Midbrain (tissue), 1 donor: ENCODE measurements at regions not wholly inside any gene's neighbourhood (a gene's known extent, or its start where the extent isn't known, plus 50 kb on each side); places are given as distances from the start of the nearest gene placed in this dataset.
"Not testable (repeated sequence)": the region's sequence is repeated elsewhere in the genome, so short reads cannot be mapped to it uniquely, and the experiment has no call there.

Source experiments
- DNase-seq: peaks from one replicate; lab custom pipeline; 2025; lab: John Stamatoyannopoulos, UW

DNA sequence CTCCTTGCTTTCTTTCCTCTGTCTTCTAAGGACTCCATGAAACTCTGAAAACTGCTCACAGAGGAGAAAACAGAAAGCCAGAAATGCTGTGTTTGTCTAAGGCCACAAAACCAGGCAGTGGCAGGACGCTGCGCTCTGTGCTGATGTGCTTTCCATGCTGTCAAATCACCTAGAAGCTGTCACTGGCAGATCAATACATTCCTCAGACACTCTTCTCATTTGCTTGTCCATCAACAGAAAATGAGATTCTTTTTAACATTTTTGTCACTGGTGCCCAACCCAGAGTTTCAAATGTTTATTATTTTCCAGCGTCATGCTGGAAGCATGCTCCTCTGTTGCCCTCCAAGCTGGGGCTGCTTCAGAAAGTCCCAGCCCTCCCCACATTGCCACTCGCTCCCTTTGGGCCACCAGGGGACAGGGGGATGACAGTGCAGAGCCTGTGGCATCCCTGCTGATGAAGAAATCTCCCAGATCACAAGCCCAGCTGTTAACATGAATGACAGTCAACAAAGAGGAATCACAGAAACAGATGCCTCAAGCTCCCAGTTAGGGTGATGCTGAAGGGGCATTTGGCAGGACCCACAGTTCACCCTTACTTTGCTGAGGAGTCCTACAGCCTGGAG, 117.5 kb upstream of the MEIS1 start:
- no peak for DNase-seq

DNA sequence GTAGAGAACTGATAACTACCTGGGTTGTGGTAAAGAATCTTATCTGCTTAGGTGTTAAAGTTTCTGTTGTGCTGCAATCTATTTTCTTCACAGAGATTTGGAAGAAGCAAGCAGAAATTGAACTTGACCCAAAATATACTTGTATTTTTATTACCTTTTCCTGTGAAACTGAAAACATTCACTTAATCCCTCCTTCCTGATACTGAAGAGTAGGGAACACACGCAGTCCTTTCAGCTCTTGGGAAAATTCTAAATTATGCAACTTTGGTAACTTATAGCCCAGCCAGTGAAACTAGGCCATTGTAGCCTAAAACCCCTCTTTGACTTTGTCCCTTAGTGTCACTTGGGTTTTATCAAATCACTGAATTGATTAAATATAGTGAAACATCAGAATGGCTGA, 128.4 kb upstream of the MEIS1 start:
- no peak for DNase-seq

DNA sequence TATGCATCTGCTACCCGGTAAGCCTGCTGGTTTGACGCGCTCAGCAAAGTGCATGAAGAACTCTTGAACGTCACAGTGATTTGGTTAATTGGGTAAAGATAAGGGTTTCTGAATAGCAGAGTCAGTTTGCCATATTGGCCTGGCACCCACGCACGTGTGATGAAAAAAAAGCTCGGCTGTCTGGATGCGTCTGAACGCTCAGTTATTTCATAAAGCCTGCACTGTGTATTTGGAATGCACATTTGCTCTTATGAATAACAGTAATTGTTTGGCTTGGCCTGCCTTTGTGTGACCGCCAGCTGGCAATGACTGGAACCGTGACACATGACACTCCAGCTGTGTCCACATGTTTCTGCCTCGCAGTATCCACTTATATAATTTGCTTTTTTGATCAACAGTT, 129.2 kb upstream of the MEIS1 start:
- DNase-seq, result peak; percentile 67

DNA sequence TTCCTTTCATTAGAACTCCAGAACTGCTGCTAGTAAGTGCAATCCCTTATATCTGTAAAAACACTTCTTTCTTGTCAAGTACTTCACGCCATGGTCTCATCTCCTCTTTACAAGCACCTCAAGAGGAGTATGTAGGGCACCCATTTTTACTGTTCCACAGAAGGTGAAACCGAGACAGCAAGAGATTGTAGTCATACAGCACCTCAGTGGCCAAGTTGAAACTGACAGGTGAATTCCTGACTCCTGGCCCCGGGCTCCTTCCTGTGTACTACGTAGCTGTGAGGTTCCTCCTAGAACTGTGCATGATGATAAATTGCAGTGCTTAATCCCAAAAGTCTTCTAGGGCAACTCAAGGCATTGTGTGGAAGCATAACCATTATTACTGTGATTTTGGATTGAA, 131.5 kb upstream of the MEIS1 start:
- DNase-seq, result no peak

DNA sequence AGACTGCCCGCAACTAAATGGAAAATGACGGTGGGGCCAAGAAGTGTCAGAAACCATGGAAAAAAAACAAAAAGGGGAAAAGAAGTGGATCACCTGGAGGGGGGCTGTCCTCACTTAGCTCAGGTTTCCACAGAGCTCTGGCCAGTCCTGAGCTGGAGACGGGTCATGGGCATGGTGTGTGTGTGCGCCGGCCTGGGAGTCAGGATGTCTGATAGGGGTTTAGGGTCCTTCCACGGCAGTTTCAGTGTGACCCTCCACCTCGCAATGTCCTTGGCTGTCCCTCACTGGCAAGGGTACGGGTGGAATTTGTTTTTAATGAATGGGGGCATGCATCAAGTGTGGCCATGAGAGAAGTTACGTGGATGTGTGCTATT, 133.2 kb upstream of the MEIS1 start:
- DNase-seq, result no peak

DNA sequence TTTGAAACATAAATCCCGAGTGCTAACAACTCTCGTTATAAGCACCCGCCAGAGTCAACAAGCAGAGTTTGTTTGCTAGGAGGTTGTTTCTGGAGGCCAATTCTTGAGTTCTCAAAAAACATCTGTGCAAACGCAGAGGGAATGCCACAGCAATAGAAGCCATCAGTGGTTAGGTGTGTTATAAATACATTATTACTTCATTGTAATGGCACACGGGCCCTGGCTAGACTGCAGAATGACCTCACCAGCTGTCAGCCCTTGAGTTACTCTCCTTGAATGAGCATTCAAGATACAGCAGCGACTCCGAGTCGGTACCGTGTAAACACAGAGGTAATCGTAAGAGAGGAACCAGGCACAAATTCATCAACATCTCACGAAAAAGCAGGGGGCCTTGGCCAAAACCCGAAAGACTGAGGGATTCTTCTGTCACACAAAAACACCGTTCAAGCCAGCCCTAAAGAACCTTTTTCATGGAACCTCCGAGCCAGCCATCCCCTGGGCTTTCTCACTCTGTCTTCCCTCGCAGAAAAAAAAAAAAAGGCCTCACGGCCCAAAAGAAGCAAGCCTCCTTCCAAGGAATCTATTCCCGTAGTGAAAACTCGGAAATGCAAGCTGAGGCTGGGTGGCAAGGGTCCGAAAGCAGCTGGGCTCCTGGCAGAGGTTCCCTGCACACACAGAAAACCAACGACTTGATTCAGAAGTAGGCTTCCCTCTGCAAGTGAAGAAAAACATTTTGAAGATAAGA, 133.7 kb upstream of the MEIS1 start:
- no peak for DNase-seq

DNA sequence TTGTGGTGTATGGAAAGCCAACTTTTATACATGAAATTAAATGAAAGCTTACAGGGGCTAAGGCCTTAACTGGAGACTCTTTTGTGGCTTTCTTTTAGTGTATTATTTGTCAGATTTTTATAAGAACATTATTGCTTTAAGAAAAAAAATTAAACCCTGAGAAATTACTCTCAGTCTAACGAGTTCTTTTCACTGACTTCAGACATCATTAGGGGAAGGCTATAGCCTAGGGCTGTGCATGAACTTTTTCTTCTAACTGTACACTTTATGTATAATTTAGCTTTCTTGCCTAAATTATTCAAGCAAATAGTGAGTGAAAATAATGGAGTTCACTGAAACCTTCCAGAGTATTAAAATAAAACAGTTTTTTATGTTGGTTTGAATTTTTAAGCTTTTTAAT, 151.1 kb upstream of the MEIS1 start:
- no peak for DNase-seq

DNA sequence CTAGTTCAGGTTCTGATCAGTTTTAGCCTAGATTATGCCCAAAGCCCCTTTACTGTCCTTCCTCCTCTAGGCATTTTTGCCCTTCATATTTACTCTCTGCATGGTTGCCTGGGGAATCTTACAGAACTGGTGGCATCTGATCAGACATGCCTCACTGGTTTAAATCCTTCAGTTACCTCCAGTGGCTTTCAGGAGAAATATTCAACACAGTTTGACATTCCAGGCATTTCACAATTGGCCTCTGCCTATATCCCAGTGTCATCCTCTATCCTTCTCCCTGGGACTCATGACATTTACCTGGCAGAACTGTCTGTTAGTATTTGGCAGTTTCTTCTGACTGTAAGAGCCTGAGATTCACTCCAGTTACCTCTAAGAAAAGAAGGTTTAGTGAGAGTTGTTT, 152.9 kb upstream of the MEIS1 start:
- no peak for DNase-seq

DNA sequence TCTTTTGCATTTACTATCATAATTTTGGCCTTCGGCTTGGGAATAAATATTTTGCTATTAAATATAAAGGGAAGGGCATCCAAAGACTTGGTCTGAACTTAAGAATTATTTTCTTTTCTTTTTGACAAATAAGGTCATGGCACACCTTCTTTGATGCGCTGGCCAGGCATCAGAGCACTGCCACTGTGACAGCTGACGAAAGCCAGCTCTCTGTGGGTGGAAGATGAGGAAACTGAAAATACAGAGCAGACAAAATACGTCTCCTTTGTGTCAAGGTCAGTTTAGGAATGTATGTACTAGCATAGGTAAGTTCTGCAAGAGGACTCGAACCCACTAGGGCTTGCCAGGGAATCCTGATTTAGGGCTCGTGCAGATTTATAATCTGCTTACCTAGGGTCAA, 155.9 kb upstream of the MEIS1 start:
- no peak for DNase-seq

DNA sequence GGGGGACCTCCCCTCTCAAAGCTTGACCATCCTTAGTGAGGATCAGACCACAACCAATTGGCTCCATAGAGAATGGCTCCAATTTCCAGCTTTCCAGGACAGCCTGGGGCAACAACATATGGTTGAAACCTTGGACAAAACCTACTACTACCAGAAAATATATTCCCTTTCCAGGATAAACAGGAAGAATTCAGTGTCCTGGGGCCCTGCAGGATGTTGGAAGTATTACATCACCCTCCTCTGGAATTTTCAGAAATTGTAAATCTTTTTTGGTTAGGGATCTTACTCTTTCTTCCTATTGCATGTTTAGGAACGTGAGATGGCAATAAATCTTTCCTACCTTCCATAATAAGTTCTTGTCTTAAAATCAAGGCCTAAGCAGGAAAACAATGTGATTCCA, 158.9 kb upstream of the MEIS1 start:
- DNase-seq, result no peak

DNA sequence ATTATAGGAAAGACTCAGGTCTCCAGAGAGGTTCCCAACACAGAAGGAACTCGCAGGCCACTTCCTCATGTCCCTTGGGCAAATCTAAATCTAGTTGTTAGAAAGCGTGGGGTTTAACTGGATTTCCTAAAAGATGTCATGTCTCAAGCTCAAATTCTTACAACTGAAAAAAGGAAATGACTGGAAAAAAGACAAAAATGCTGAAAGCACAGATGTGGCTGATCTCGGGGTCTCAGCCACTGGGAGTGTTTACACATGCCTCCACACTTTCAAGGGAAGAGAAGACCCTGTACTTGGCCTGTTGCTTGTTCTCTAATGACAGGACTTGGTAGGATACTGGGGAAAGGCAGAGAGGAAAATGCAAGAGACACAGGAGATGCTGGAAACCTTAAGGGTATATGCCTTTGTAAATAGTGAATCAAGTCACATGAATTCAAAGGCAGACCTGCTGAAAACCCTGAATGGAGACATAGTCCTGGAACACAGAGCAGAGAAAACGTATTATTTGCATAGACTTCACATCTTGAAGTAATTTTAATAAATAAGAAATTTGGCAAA, 160.9 kb upstream of the MEIS1 start:
- DNase-seq, result no peak

DNA sequence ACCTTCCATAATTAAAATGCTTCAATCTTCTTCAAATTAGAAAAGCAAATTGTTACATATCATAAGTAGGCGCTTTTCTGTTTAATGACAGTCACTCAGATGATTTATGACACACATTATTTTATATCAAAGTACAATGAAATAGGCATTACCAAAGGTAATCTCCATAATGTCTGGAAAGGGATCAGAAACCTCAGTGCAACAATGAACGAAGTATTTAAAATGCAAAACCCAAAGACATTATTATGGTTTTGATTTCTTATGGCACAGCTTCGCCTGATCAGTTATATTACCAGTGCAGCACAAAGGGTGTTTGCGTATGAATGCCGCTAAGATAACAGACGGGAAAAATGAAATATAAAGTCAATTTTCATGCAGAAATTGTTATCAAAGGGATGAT, 162.2 kb upstream of the MEIS1 start:
- no peak for DNase-seq

DNA sequence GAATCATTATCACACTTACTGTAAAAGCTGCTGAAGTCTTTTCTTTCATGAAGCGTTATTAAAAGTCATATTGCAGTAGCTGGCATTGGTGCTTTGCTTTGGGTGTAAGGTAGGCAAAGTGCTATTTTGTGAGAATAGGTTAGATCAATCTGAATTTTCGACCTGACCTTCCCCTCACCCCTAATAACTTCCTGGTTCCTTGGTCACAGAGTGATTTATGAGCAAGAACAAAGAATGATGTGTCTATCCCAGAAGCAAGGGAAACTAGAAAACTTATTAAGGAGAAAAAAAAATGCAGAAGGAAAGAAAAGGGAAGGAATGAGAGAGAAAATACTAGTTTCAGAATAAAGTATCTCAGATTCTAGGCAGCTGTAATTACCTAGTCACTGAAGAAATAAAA, 163.1 kb upstream of the MEIS1 start:
- no peak for DNase-seq

DNA sequence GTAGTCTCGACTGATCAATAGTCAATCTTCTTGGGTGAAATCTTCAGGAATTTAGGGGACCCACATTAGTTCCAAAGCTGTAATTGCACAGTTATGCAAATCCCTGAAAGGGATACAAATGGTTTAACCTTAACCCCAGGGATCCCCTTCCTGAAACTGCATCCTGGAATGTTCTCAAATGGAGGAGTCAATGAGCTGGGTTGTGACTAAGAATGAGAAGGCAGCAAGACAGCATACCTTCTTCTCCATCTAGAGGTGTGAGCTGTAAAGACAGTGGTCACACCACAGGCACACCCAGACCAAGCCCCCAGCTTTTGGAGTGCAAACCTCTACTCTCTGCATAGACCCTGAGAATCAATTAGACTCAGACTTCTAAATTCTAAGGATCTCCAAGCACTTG, 164.7 kb upstream of the MEIS1 start:
- DNase-seq, result no peak

DNA sequence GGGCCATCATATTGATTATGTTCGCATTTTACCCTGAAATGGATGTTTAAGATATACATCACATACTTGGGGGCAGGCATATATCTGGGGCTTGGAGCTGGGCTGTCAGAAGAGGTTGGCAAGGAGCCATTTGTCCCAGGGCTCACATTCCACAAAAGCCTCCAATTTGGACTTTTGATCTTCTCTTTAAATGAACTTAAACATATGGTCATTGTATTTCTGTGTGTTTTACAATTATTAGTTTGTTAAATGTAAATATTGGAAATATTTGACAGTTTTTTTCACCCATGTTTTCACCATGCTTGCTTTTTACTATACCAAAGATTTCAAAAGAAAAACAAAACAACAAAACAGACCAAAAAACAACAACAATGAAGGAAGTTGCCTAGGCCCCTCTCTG, 165.8 kb upstream of the MEIS1 start:
- no peak for DNase-seq

DNA sequence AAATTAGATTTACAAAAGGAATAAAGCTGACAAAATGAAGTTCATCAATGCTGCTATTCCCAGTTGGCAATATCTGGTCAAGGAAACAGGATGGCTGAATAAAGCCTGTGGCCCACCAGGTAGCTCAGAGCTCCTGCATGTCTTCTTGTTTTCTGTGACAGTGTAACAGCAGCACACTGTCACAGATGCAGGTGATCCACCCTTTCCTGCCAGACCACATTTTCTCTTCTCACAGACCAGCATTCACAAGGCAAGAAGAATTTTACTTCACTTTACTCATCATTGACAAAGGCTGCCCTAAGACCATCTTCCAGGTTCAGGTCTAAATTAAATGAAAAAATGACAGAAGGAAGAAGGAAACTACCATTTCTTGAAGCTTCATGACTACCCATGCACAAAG, 166.2 kb upstream of the MEIS1 start:
- no peak for DNase-seq

DNA sequence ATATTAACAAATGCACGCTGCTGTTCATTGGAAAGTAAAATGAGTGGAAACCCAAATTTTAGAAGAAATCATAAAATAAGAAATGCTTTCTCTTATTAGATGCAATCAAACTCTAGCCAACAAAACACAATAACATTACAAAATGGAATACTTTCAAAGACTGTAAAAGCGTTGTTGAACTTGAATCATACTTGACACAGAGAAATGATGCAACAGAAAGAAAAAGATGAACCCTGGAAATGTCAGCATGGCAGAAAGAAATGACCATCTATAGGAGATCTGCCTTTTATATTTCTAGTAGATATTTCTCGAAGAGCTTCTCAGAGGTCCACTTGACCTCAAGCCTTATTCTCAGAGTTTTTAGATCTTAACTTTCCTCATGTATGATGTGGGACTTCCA, 170.6 kb upstream of the MEIS1 start:
- DNase-seq, result no peak

DNA sequence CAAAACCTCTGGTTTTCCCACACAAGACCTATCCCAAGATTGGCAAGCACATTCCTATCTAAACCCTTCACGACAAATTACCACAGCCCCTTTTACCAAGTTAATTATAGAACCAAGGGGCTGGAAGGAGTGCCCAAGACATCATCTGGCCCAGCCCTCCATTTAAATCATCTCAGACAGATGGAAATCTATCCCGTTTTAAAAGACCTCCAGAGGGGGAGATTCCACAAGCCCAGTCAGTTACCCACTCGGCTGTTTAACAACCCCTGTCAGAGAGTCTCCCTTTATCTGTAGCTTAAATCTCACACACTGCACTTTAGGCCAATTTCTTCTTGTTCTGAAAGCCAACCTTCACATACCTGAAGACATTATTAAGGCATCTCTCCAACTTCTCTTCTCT, 179.1 kb upstream of the MEIS1 start:
- no peak for DNase-seq

DNA sequence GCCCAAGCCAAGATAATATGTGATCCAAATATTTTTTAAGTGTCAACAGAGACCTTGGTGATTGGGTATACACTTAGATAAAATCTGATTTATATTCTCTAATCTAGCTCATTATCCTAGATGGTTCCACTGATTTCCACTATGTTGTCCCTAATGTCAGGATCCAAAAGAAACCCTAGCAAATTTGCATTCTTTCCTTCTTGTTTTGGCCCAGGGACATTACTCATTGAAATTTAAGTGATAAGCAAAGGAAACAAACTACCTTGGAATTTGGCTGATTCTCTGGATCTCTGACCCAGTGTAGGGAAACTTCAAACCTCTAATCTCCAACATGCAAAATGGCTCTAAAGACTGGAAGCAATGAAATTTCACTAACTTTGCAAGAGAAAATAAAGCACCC, 179.8 kb upstream of the MEIS1 start:
- no peak for DNase-seq

DNA sequence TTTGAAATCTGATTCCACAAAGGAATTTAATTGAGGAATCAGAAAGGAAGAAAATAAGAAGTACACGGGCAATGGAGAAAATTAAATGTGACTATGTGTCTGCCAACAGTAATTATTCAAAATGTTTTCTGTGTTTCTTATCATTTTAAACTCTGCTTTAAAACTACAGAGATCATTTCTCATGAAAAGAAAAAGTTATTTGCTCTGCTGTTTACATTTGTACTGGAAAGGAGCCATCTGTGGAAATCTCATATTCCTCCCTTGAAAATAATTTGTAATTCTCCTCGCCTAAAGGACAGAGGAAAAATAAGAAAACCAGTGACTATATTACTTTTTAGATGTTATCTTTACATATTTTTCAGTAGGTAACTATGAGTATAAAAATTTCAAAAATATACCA, 181.9 kb upstream of the MEIS1 start:
- no peak for DNase-seq

DNA sequence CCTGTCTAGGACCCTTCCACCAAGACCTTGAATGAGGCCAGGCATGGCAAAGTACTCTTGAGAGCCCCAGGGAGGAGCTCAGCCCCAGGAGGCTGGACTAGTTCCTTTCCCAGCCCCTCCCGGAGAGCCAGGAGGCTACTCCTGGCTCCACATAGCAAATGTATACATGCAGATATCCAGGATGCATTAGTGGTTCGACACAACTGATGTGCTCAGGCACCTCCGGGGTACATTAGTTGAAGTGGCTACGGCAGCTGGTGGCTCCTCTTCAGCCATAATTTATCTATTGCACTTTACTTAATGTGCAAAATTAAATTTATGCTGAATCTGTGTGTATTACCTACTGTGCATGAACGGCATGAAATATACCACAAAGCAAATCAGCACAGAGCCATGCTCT, 182.8 kb upstream of the MEIS1 start:
- no peak for DNase-seq

DNA sequence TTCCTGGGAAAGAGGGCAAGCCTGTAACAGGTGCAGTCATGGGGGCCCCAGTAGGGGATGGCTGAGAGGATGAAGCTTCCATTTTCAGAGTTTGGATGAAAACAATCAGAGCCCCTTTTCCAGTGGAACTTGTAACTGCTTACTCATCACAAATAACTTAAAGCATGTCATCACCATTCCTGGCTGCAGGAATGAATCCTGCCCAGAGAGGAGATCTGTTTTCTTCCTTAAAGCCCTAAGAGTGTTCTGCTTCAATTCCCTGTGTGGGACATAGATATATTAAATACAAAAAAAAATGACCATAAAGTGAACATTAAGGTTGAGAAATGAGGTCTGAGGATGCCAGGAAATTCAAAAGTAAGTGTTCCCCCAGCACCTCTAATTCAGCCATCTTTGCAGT, 183.4 kb upstream of the MEIS1 start:
- DNase-seq, result no peak

DNA sequence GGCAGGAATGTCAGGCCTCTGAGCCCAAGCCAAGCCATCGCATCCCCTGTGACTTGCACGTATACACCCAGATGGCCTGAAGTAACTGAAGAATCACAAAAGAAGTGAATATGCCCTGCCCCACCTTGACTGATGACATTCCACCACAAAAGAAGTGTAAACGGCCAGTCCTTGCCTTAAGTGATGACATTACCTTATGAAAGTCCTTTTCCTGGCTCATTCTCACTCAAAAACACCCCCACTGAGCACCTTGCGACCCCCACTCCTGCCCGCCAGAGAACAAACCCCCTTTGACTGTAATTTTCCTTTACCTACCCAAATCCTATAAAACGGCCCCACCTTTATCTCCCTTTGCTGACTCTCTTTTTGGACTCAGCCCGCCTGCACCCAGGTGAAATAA, 185.8 kb upstream of the MEIS1 start:
- not testable (repeated sequence) for DNase-seq

DNA sequence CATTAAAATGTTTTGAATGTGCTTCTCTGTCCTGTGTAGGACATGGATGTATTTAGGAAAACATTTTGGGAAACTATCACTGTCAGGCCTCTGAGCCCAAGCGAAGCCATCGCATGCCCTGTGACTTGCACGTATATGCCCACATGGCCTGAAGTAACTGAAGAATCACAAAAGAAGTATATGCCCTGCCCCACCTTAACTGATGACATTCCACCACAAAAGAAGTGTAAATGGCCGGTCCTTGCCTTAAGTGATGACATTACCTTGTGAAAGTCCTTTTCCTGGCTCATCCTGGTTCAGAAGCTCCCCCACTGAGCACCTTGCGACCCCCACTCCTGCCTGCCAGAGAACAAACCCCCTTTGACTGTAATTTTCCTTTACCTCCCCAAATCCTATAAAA, 191.1 kb upstream of the MEIS1 start:
- not testable (repeated sequence) for DNase-seq
